MM.1S (cell line): ENCODE measurements at regions not wholly inside any gene's neighbourhood (a gene's known extent, or its start where the extent isn't known, plus 50 kb on each side); places are given as distances from the start of the nearest gene placed in this dataset.

ENCODE experiments used
- EZH2 ChIP-seq: fragments of 300-600 bp; sonication (generic); optimal IDR thresholded peaks from 2 replicates; pipeline ENCODE3; 2017; ENCODE audit warnings: low read depth, mild to moderate bottlenecking, antibody characterized with exemption, low read length, mixed read lengths
- EZH2phosphoT487 ChIP-seq: fragments of 300-600 bp; sonication (generic); IDR thresholded peaks from 2 replicates; pipeline ENCODE4 v1.6.1; 2018; ENCODE audit warnings: antibody characterized with exemption, low read length
- TF ChIP-seq, protein P1 (sequence below): fragments of 300-600 bp; sonication (generic); IDR thresholded peaks from 2 replicates; pipeline ENCODE4 v1.5.1; 2016; ENCODE audit warnings: antibody characterized with exemption, low read length, mixed read lengths

DNA sequence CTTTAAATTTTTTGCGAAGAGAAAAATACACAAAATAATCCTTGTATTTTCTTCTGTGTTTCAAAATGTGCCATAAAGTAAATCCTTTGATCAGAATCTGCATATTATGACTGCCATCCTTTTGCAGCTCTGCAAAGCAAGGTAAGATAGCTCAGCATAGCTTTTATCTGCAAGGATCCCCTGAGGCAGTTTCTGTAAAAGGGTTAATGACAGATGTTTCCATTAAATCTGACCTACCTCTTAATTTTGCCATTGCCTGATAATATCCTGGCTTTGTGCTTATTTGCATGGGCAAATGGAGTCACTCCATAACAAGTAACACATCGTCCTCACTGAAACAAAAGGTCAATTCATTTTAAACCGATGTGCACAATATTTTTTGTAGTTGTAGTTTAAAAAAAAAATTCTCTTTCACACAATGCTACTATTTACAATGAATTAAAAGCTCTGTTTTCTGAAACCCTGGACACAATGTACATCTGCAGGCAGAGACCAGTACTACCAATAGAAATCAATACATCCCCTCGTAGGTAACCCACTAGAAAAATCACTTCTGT lies 108.5 kb upstream of the SOX5 start:
- TF ChIP-seq, protein P1, sequence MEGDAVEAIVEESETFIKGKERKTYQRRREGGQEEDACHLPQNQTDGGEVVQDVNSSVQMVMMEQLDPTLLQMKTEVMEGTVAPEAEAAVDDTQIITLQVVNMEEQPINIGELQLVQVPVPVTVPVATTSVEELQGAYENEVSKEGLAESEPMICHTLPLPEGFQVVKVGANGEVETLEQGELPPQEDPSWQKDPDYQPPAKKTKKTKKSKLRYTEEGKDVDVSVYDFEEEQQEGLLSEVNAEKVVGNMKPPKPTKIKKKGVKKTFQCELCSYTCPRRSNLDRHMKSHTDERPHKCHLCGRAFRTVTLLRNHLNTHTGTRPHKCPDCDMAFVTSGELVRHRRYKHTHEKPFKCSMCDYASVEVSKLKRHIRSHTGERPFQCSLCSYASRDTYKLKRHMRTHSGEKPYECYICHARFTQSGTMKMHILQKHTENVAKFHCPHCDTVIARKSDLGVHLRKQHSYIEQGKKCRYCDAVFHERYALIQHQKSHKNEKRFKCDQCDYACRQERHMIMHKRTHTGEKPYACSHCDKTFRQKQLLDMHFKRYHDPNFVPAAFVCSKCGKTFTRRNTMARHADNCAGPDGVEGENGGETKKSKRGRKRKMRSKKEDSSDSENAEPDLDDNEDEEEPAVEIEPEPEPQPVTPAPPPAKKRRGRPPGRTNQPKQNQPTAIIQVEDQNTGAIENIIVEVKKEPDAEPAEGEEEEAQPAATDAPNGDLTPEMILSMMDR = no peak
- TF ChIP-seq EZH2 (no peak), EZH2phosphoT487 (no peak)
